B cell (primary cell): ENCODE measurements at regions not wholly inside any gene's neighbourhood (a gene's known extent, or its start where the extent isn't known, plus 50 kb on each side); places are given as distances from the start of the nearest gene placed in this dataset.

Experiments
- ATAC-seq: fragments of 200-7000 bp; cut with Tn5 transposase; one replicate; pipeline ENCODE4 v1.10.0; 2021; ENCODE audit warnings: low read depth, mild to moderate bottlenecking, moderate number of reproducible peaks, moderate library complexity
- CTCF ChIA-PET: fragments of 350-600 bp; sonication (Branson Sonifier 250); formaldehyde crosslinking; loops from one replicate; lab custom pipeline; 2021; ENCODE audit warnings: antibody characterized with exemption, inconsistent platforms; lab: Charles Lee
- POLR2A ChIA-PET: fragments of 350-600 bp; sonication (Branson Sonifier 250); formaldehyde crosslinking; loops from one replicate; lab custom pipeline; 2021; ENCODE audit warnings: antibody characterized with exemption; lab: Charles Lee
- DNase-seq: peaks from one replicate; pipeline ENCODE4 v3.0.0; 2013
- H2AFZ ChIP-seq: 2 replicates; pipeline ENCODE4 v1.6.1; 2012; ENCODE audit warnings: mild to moderate bottlenecking, low read depth, low read length; ENCODE audit not compliant: insufficient read depth, poor library complexity, severe bottlenecking
- H3K27ac ChIP-seq, 2 donors: 1 replicate in 1 of 2; 2 replicates in 1 of 2; pipeline ENCODE4 v1.5.1; 2012 to 2013; ENCODE audit warnings: low read length in 2 of 2, mild to moderate bottlenecking in 2 of 2, moderate library complexity in 1 of 2
- H3K27me3 ChIP-seq, 4 experiments: fragments of 200-600 bp in 1 of 4; sonication (generic) in 1 of 4; replicated peaks in 1 of 4; 1 replicate in 2 of 4; 2 replicates in 2 of 4; pipeline versions ENCODE4 v1.6.1 to v1.7.0; 2013 to 2016; ENCODE audit warnings: low read length in 3 of 4, mild to moderate bottlenecking in 2 of 4, mixed read lengths in 1 of 4, moderate library complexity in 1 of 4; ENCODE audit not compliant: insufficient read depth in 4 of 4, control insufficient read depth in 3 of 4; ENCODE audit errors: control extremely low read depth in 1 of 4
- H3K36me3 ChIP-seq, 2 experiments: replicated peaks in 1 of 2; 1 replicate in 1 of 2; 2 replicates in 1 of 2; pipeline versions ENCODE4 v1.6.1 to v1.7.1; 2013; ENCODE audit warnings: low read length in 1 of 2; ENCODE audit not compliant: insufficient read depth in 2 of 2, control insufficient read depth in 1 of 2; ENCODE audit errors: control extremely low read depth in 1 of 2, extremely low read depth in 1 of 2
- H3K4me1 ChIP-seq, 2 donors: fragments of 200-600 bp in 1 of 2; sonication (generic) in 1 of 2; 1 replicate in 1 of 2; 2 replicates in 1 of 2; pipeline versions ENCODE4 v1.5.1 to v1.6.1; 2013 to 2017; ENCODE audit warnings: low read length in 2 of 2; ENCODE audit not compliant: control insufficient read depth in 2 of 2, insufficient read depth in 2 of 2
- H3K4me2 ChIP-seq: replicated peaks from 2 replicates; pipeline ENCODE3; 2012; ENCODE audit warnings: mild to moderate bottlenecking, low read depth, low read length; ENCODE audit not compliant: poor library complexity, severe bottlenecking
- H3K4me3 ChIP-seq, 5 experiments: fragments of 200-600 bp in 1 of 5; sonication (generic) in 1 of 5; 1 replicate in 3 of 5; 2 replicates in 2 of 5; pipeline versions ENCODE4 v1.5.1 to v1.7.0; 2011 to 2016; ENCODE audit warnings: low read length in 4 of 5, mild to moderate bottlenecking in 4 of 5, low read depth in 2 of 5, control low read depth in 1 of 5, moderate library complexity in 1 of 5; ENCODE audit not compliant: insufficient read depth in 1 of 5; ENCODE audit errors: control extremely low read depth in 1 of 5, extremely low read depth in 1 of 5
- H3K79me2 ChIP-seq: fragments of 200-600 bp; sonication (generic); one replicate; pipeline ENCODE4 v1.6.0; 2016; ENCODE audit warnings: low read length; ENCODE audit not compliant: control insufficient read depth, insufficient read depth
- H3K9ac ChIP-seq: fragments of 200-600 bp; sonication (generic); 2 replicates; pipeline ENCODE4 v1.6.1; 2017; ENCODE audit warnings: mild to moderate bottlenecking, low read length, moderate library complexity
- H3K9me3 ChIP-seq, 3 donors: one replicate each; pipeline versions ENCODE4 v1.6.1 to v1.7.1; 2013; ENCODE audit warnings: low read length in 2 of 3; ENCODE audit not compliant: control insufficient read depth in 2 of 3, insufficient read depth in 1 of 3; ENCODE audit errors: control extremely low read depth in 1 of 3
- H4K20me1 ChIP-seq: 2 replicates; pipeline ENCODE4 v1.6.0; 2012; ENCODE audit warnings: mild to moderate bottlenecking, low read length; ENCODE audit not compliant: insufficient read depth, control insufficient read depth, poor library complexity, severe bottlenecking
- H3K27ac Mint-ChIP-seq: one replicate; pipeline ENCODE4 v1.8.0; 2021; ENCODE audit warnings: mixed read lengths
- H3K27me3 Mint-ChIP-seq: one replicate; pipeline ENCODE4 v1.8.0; 2021; ENCODE audit warnings: mixed read lengths
- H3K4me1 Mint-ChIP-seq: one replicate; pipeline ENCODE4 v1.8.0; 2021; ENCODE audit warnings: mixed read lengths
- H3K4me3 Mint-ChIP-seq: one replicate; pipeline ENCODE4 v1.8.0; 2021; ENCODE audit warnings: mixed read lengths
- H3K9me3 Mint-ChIP-seq: one replicate; pipeline ENCODE4 v1.8.0; 2022; ENCODE audit warnings: mixed read lengths; ENCODE audit not compliant: insufficient read depth
- CTCF ChIP-seq: fragments of 200-600 bp; IDR thresholded peaks from one replicate; pipeline ENCODE4 v1.8.0; 2022; ENCODE audit warnings: antibody characterized with exemption, mild to moderate bottlenecking
- EZH2 ChIP-seq: IDR thresholded peaks from 2 replicates; pipeline ENCODE4 v1.6.1; 2012; ENCODE audit warnings: borderline replicate concordance, low read depth, mild to moderate bottlenecking, moderate library complexity, low read length; ENCODE audit not compliant: insufficient read depth, poor library complexity, severe bottlenecking
- WGBS: methylation state at CpG from one replicate; pipeline ENCODE4 v1.1.5; 2013; ENCODE audit warnings: missing lambda C conversion rate; ENCODE audit not compliant: insufficient coverage; 5-methylcytosine and 5-hydroxymethylcytosine counted together
- intact Hi-C: fragments of 100-400 bp; cut with micrococcal nuclease; formaldehyde crosslinking; loops from one replicate; pipeline ENCODE4 v1.10.0; 2022

- no peaks in the 10 kb centered on the region for H3K4me1 Mint-ChIP-seq
- Histone ChIP-seq H3K9me3 (peaks cover 0 to 7% (median 0%) of the 10 kb centered on the region in 3 donors), H3K4me2 (no peak overlapping the region), H3K9ac (no peak overlapping the region), H3K36me3 (no peaks in the 10 kb centered on the region), H4K20me1 (no peaks in the 10 kb centered on the region), H3K79me2 (no peaks in the 10 kb centered on the region), H3K4me1 (no peaks in the 10 kb centered on the region), H2AFZ (no peak overlapping the region), H3K4me3 (no peak overlapping the region), H3K27me3 (no peaks in the 10 kb centered on the region), H3K27ac (no peak overlapping the region)
- ATAC-seq (no peak), DNase-seq (no peak)
- no peaks in the 10 kb centered on the region for H3K9me3 Mint-ChIP-seq
- ChIA-PET POLR2A (no interaction called here), CTCF (no interaction called here)
- TF ChIP-seq EZH2 (no peak), CTCF (no peak)
- WGBS = 89% methylated on average over 3 of the region's 5 CpGs
- no peak overlapping the region for H3K4me3 Mint-ChIP-seq
- H3K27ac Mint-ChIP-seq = no peak overlapping the region
- no peaks in the 10 kb centered on the region for H3K27me3 Mint-ChIP-seq
- intact Hi-C loops = no loop called here
Measured at GRCh38 chr5:21613971-21614488, 1239.1 kb downstream of the CDH12 start.

GRCh38 chr5:21603796-21604195, 1249.3 kb downstream of the CDH12 start:
- Histone ChIP-seq H3K9me3 (no peaks in the 10 kb centered on the region), H2AFZ (no peak overlapping the region), H3K27me3 (no peaks in the 10 kb centered on the region), H3K27ac (no peak overlapping the region), H3K4me1 (no peaks in the 10 kb centered on the region), H3K4me2 (no peak overlapping the region), H4K20me1 (no peaks in the 10 kb centered on the region), H3K79me2 (no peaks in the 10 kb centered on the region), H3K4me3 (no peak overlapping the region), H3K9ac (no peak overlapping the region), H3K36me3 (no peaks in the 10 kb centered on the region)
- no peaks in the 10 kb centered on the region for H3K9me3 Mint-ChIP-seq
- H3K4me1 Mint-ChIP-seq = no peaks in the 10 kb centered on the region
- no CpG with 5 or more reads among the region's 2 CpGs for WGBS
- ChIA-PET CTCF (no interaction called here), POLR2A (no interaction called here)
- ATAC-seq (no peak), DNase-seq (no peak)
- H3K27me3 Mint-ChIP-seq = no peaks in the 10 kb centered on the region
- intact Hi-C loops = no loop called here
- TF ChIP-seq EZH2 = no peak
- no peak for TF ChIP-seq CTCF
- H3K27ac Mint-ChIP-seq = no peak overlapping the region
- no peak overlapping the region for H3K4me3 Mint-ChIP-seq
